Peyer's patch (tissue), 4 donors: ENCODE measurements at regions not wholly inside any gene's neighbourhood (a gene's known extent, or its start where the extent isn't known, plus 50 kb on each side); places are given as distances from the start of the nearest gene placed in this dataset.

Source experiments
- CTCF ChIP-seq, 6 experiments: fragments of 450-650 bp in 4 of 6; fragments of 200-600 bp in 2 of 6; sonication (generic) in 1 of 6; IDR thresholded peaks; one replicate each; pipeline ENCODE4 v1.5.1; 2017 to 2019; ENCODE audit warnings: antibody characterized with exemption in 6 of 6, mild to moderate bottlenecking in 3 of 6, moderate library complexity in 1 of 6
- POLR2A ChIP-seq, 2 donors: fragments of 450-650 bp; IDR thresholded peaks; one replicate each; pipeline ENCODE4 v1.5.1; 2017; ENCODE audit warnings: antibody characterized with exemption in 2 of 2, mild to moderate bottlenecking in 2 of 2, moderate library complexity in 2 of 2

GRCh38 chr16:13568803-13569202, 351.2 kb upstream of the ERCC4 start:
- TF ChIP-seq CTCF (IDR thresholded peaks at IDR 0.05), result no peak
- no peak for TF ChIP-seq POLR2A (IDR thresholded peaks at IDR 0.05)
